ENCODE measurements at regions not wholly inside any gene's neighbourhood (a gene's known extent, or its start where the extent isn't known, plus 50 kb on each side); places are given as distances from the start of the nearest gene placed in this dataset.

GRCh38 chr6:1100269-1100668 lies 211.6 kb upstream of the FOXQ1 start:
- TF ChIP-seq KDM1A (IDR thresholded peaks at IDR 0.05; ENCODE audit: borderline replicate concordance) (no peak), POLR2AphosphoS5 (IDR thresholded peaks at IDR 0.05; ENCODE audit: low read length) (no peak), SUPT20H (IDR thresholded peaks at IDR 0.05; ENCODE audit: borderline replicate concordance, control insufficient read depth, low read depth, low read length) (no peak), SMARCA5 (IDR thresholded peaks at IDR 0.05) (no peak), CTCF (IDR thresholded peaks at IDR 0.05 in 2 of 3, conservative IDR thresholded peaks at IDR 0.05 in 1 of 3; ENCODE audit: control insufficient read depth in 2 of 3, extremely low read depth in 1 of 3, insufficient read depth in 1 of 3, low read depth in 3 of 3, low read length in 3 of 3) (no peak), MAX (IDR thresholded peaks at IDR 0.05; ENCODE audit: low read depth, low read length) (no peak), CHD2 (IDR thresholded peaks at IDR 0.05; ENCODE audit: borderline replicate concordance, low read depth, low read length) (no peak), GATAD2B (conservative IDR thresholded peaks at IDR 0.05; ENCODE audit: low read depth) (no peak), ZNF274 (IDR thresholded peaks at IDR 0.05; ENCODE audit: insufficient read depth, insufficient read length) (no peak)

Data from GM12878 (cell line).